Nephron progenitor cell (in vitro differentiated cells): ENCODE measurements at regions not wholly inside any gene's neighbourhood (a gene's known extent, or its start where the extent isn't known, plus 50 kb on each side); places are given as distances from the start of the nearest gene placed in this dataset.

Experiments
- DNase-seq: peaks from one replicate; pipeline ENCODE4 v3.0.0; 2021
- H3K27ac Mint-ChIP-seq: 2 replicates; pipeline ENCODE4 v1.8.0; 2021; ENCODE audit warnings: mild to moderate bottlenecking, moderate library complexity, mixed read lengths
- H3K27me3 Mint-ChIP-seq: 2 replicates; pipeline ENCODE4 v1.8.0; 2021; ENCODE audit warnings: mild to moderate bottlenecking, low read depth, mixed read lengths; ENCODE audit not compliant: poor library complexity
- H3K36me3 Mint-ChIP-seq: 2 replicates; pipeline ENCODE4 v1.8.0; 2021; ENCODE audit warnings: low read depth, mixed read lengths
- H3K4me1 Mint-ChIP-seq: 2 replicates; pipeline ENCODE4 v1.8.0; 2021; ENCODE audit warnings: mixed read lengths
- H3K4me3 Mint-ChIP-seq: 2 replicates; pipeline ENCODE4 v1.8.0; 2021; ENCODE audit warnings: mild to moderate bottlenecking, moderate library complexity, mixed read lengths
- H3K9me3 Mint-ChIP-seq: 2 replicates; pipeline ENCODE4 v1.8.0; 2021; ENCODE audit warnings: mild to moderate bottlenecking, moderate library complexity, mixed read lengths
- TF ChIP-seq, protein P1 (sequence below): fragments of 200-600 bp; sonication (generic); IDR thresholded peaks from 2 replicates; pipeline ENCODE4 v1.5.0; 2021; ENCODE audit warnings: antibody characterized with exemption

DNA sequence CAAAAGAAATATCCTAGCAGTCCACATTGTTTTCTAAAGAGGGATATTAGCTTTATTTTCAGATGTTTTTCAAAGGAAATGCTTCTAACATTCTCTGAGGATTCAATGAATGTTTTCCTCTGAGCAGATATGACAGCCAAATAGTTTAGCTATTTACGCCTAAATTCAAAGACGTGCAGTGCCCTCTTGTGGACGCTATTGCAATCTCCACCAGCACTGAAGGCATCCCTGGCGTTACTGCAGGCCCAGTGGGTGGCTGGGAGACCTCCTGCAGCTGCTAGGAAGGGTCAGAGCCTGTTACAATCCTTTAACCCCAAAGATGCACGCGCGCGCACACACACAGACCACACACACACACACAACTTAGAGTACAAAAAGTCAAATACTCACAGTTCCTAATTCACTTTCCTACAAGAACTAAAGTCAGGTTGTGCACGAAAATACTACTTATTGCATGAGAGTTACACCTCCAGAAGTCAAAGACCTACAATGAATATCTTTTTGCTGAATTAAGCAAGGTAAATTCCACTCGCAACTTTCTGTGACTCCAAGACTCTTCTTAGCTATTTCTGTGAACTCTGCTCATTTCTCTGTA, 589.3 kb upstream of the TMEM132C start:
- Mint-ChIP-seq H3K36me3 (no peaks in the 10 kb centered on the region), H3K27me3 (peaks cover 13% of the 10 kb centered on the region), H3K9me3 (no peaks in the 10 kb centered on the region), H3K27ac (no peak overlapping the region), H3K4me1 (no peaks in the 10 kb centered on the region), H3K4me3 (no peak overlapping the region)
- peak; percentile 80 for DNase-seq
- TF ChIP-seq, protein P1, sequence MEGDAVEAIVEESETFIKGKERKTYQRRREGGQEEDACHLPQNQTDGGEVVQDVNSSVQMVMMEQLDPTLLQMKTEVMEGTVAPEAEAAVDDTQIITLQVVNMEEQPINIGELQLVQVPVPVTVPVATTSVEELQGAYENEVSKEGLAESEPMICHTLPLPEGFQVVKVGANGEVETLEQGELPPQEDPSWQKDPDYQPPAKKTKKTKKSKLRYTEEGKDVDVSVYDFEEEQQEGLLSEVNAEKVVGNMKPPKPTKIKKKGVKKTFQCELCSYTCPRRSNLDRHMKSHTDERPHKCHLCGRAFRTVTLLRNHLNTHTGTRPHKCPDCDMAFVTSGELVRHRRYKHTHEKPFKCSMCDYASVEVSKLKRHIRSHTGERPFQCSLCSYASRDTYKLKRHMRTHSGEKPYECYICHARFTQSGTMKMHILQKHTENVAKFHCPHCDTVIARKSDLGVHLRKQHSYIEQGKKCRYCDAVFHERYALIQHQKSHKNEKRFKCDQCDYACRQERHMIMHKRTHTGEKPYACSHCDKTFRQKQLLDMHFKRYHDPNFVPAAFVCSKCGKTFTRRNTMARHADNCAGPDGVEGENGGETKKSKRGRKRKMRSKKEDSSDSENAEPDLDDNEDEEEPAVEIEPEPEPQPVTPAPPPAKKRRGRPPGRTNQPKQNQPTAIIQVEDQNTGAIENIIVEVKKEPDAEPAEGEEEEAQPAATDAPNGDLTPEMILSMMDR: peak; percentile 78

DNA sequence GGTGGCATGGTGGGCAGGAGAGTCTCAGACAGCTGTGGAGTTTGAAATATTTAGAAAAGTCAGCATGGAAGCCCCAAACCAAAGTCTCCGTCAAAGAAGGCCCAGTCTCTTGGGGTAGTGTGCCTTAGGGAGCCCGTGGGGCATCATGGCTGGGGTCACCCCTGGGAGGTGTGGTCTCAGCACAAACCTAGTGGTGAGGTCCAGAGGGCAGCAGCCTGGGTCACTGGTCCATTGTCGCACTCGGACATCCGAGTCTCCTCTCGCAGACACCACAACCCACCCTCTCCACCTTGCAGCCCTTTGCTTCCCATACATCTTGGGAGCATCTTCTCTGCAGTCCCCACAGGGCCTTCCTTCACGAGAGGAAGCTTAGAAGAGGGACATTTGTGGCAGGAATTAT, 588.0 kb upstream of the TMEM132C start:
- H3K9me3 Mint-ChIP-seq: peaks cover 10% of the 10 kb centered on the region
- no peak overlapping the region for H3K27ac Mint-ChIP-seq
- peaks cover 9% of the 10 kb centered on the region for H3K27me3 Mint-ChIP-seq
- DNase-seq: no peak
- TF ChIP-seq, protein P1: no peak
- H3K4me1 Mint-ChIP-seq: no peaks in the 10 kb centered on the region
- H3K4me3 Mint-ChIP-seq: no peak overlapping the region
- no peaks in the 10 kb centered on the region for H3K36me3 Mint-ChIP-seq

DNA sequence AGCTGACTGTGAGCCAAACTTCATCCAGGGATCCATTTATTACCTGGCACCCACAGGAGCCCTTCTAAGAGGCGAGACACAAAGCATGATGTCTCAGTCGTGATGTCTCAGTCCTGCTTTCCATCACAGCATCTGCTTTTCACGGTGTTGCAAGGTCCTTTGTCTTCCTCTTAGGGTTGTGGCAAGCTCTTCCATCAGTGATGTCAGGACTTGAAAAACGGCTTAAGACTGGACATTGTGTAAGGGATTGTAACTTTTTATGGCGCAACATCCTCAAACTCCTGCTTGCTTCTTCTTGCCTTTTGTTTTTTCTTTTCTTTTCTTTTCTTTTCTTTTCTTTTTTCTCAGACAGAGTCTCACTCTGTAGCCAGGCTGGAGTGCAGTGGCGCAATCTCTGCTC, 586.5 kb upstream of the TMEM132C start:
- Mint-ChIP-seq H3K27ac (no peak overlapping the region), H3K4me1 (no peaks in the 10 kb centered on the region), H3K4me3 (no peak overlapping the region), H3K9me3 (peaks cover 15% of the 10 kb centered on the region), H3K36me3 (no peaks in the 10 kb centered on the region), H3K27me3 (no peaks in the 10 kb centered on the region)
- TF ChIP-seq, protein P1: no peak
- DNase-seq: no peak

DNA sequence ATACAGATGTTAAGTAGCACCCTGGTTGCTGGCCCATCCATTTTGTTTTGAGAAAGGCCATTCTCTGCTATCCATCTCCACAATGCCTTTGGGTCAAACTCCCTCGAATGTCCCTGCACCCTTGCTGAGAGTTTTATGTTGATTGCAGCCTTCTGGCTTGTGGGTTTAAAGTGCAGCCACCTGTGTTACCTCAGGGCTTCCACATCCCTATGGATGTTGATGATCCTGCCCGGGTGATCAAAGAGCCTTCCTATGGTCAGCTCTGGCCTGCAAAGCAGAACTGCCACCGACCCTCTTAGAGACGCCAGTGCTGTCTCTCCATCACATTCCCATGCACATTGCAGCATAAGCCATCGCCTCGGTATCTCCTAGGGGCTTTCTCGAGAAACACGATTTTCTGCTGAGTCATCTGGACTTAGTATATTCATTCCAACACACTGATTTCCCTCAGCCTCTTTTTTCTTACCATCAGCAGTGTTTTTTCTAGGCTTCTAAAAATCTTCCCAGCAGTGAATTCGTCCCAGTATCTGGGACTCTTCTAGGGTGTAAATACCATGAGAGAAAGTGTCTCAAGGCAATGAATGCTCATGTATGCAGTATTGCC, 585.7 kb upstream of the TMEM132C start:
- DNase-seq: no peak
- no peak overlapping the region for H3K27ac Mint-ChIP-seq
- H3K9me3 Mint-ChIP-seq: peaks cover 15% of the 10 kb centered on the region
- H3K36me3 Mint-ChIP-seq: no peaks in the 10 kb centered on the region
- peaks cover 4% of the 10 kb centered on the region for H3K27me3 Mint-ChIP-seq
- TF ChIP-seq, protein P1: no peak
- no peak overlapping the region for H3K4me3 Mint-ChIP-seq
- H3K4me1 Mint-ChIP-seq: no peaks in the 10 kb centered on the region

DNA sequence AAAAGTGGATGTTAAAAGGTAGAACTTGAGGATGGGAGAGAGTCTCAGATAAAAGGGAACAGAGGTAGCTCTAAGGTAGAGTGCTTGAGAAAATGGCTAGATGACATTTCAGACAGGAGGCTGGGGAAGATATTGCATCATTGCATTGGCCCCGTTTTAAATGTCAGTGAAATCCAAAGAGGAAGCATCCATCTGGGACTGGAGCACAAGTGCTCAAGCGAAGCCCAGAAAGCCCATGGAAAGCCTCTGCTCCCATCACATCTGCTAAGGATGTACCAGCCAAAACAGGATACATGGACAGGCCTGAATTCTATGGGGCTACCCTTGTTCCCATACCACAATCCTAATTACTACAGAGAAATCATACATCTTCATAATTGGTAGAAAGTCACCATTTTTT, 581.5 kb upstream of the TMEM132C start:
- H3K4me3 Mint-ChIP-seq: no peak overlapping the region
- no peaks in the 10 kb centered on the region for H3K4me1 Mint-ChIP-seq
- H3K27ac Mint-ChIP-seq: no peak overlapping the region
- TF ChIP-seq, protein P1: no peak
- H3K36me3 Mint-ChIP-seq: no peaks in the 10 kb centered on the region
- DNase-seq: no peak
- peaks cover 15% of the 10 kb centered on the region for H3K9me3 Mint-ChIP-seq
- peaks cover 4% of the 10 kb centered on the region for H3K27me3 Mint-ChIP-seq

DNA sequence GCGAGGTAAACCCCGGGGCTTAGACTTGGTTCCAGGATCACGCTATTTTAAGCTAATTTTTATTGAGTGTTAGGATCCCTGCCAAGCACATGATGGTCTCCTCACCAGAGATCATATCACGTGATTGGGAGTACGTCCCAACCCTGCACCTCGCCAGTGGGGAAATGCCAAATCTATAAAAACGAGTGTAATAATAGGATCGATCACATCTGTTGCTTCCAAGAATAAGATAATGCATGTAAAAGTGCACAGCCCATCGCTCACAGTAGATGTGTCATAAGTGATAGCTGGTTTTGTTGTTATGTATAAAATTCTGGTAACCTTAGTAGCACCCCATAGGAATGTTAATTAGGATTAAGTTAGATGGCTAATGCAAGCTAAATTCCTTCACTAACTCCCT, 581.0 kb upstream of the TMEM132C start:
- Mint-ChIP-seq H3K4me1 (no peaks in the 10 kb centered on the region), H3K9me3 (peaks cover 15% of the 10 kb centered on the region), H3K27me3 (peaks cover 4% of the 10 kb centered on the region), H3K27ac (no peak overlapping the region), H3K4me3 (no peak overlapping the region), H3K36me3 (no peaks in the 10 kb centered on the region)
- TF ChIP-seq, protein P1: no peak
- DNase-seq: no peak
